GM12872 (cell line): ENCODE measurements at regions not wholly inside any gene's neighbourhood (a gene's known extent, or its start where the extent isn't known, plus 50 kb on each side); places are given as distances from the start of the nearest gene placed in this dataset.

Experiments
- CTCF ChIP-seq: IDR thresholded peaks from 3 replicates; pipeline ENCODE4 v1.5.1; 2011; ENCODE audit warnings: low read depth, mild to moderate bottlenecking, low read length, moderate library complexity; ENCODE audit not compliant: insufficient read depth

- no peak for TF ChIP-seq CTCF
Observed at GRCh38 chr11:70535191-70535971, 137.1 kb downstream of the CTTN start.

DNA sequence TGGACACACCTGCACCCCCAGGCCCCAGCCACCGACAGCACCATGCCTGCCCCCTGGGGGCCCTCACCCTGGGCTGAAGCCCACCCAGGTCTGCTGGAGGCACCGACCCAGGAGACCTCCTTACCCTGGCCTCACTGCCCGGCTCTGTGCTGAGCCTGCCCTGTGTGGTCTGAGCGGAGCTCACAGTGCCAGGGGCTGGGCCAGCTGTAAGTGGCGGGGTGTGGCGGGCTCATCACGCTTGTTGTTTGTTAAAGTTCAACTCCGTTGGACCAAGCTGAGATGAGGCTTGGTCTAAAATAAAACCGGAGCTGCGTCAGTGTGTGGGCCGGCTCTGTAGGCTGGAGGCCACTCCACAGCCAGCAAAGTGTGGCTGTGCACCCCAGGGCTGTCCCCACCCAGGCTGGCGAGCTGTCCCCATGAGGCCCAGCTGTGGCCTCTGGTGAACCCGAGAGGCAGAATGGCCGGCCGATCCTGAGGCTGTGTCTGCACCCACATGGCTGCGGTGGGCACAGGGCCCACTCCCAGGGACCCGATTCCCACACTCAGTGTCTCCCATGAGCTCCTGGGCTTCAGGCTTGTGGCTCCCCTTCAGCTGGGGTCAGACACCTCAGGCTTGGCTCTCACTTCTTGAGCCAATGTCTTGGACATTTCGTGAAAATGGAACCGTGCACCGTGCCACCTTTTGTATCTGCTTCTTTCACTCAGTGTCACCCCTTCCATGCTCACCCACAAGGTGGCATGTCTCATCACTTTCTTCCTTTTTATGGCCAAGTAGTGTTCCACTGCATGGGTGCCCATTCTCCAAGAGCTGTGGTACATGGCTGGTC lies 137.9 kb downstream of the CTTN start:
- TF ChIP-seq CTCF: no peak

DNA sequence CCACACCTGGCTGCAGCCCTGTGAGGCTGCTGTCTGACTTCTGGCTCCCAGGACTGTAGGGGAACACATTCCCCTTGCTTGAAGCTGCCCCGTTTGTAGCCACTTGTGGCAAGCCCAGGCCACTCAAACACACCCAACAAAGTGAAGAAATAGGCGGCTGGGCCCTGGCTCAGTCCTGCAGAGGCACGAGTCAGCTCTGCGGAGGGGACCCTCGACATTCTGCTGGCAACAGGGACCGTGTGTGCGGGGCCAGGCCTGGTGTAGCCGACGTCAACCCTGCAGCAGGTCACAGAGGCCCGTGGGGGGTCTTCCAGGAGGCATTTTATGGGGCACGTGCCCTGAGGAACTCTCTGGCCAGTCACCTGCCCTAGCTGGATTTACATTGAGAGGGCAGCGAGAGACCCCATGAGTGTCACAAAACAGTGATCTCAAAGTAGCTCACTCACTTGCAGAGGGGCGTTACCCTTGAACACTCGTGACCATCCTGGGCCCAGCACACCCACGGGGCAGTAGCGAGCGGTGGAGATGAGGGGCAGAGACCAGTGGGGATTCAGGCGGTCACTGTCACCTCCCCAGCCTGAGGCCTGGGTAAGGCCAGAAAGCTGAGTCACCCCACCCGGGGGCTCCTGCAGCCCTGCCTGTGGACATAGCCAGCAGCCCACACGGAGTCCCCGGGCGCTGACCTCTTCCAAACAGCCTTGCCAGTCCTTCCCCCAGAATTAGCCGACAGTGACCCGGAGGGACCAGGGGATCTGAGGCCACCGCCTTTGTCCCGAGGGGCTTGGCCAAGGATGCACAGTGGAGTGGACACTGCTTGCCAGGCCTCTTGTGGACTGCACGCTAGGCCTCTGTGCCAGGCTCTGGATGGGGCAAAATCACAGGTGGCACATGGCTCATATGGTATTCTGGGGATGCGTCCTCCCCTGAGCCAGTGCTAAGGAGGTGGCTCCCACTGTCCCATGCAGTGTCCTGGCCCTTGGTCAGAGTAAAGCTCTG lies 139.5 kb downstream of the CTTN start:
- no peak for TF ChIP-seq CTCF

DNA sequence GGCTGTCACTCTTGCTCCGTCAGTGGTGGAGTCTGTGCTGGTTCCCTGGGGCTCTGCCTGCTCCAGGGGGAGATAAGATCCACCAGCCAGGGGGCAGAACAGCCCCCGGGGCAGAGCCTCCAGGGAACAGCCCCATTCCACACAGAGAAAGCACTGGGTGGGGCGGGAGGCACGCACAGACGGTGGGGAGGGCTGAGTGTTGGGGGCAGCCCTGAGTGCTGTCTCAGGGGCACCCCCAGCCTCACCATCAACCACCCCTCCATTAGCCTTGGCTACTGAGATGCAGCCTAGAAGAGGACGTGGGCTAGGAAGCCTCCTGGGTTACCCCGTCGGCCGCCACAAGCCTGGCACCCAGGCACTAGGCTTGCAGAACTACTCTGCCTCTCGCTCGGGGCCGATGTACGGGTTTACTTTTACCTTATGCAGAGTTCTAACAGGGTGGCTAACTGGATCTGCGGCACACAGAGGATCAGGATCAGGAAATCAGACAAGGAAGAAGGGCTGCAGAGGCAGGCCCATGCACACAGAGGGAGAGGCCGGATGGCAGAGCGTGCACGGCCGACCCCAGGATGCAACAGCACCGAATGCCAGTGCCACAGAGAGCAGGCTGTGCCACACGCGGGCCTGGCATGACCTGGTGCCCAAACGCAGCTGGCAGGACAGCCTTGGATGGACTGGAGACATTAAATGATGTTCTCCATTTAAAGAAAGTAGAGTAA lies 140.5 kb downstream of the CTTN start:
- no peak for TF ChIP-seq CTCF

GRCh38 chr11:70539360-70540095 lies 141.2 kb downstream of the CTTN start:
- no peak for TF ChIP-seq CTCF

DNA sequence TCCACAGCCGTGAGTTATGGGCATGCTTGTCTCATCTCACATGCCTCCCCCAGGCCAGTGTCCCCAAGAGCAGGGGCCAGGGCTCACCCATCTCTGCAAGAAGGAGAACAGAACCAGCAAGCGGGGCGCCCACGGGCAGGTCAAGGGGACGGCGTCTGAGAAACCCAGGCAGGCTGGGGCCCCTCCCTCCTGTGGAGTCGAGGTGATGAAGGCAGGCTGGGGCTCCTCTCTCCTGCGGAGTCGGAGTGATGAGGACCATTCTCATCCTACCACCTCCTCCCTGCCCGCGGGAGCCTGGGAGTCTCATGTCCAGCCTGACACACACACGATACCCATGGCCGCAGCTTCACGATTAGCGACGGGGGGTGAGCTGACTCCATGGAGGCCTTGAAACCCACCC lies 141.9 kb downstream of the CTTN start:
- TF ChIP-seq CTCF: no peak
